ENCODE measurements at regions not wholly inside any gene's neighbourhood (a gene's known extent, or its start where the extent isn't known, plus 50 kb on each side); places are given as distances from the start of the nearest gene placed in this dataset.
"Not testable (repeated sequence)": the region's sequence is repeated elsewhere in the genome, so short reads cannot be mapped to it uniquely, and the experiment has no call there.

DNA sequence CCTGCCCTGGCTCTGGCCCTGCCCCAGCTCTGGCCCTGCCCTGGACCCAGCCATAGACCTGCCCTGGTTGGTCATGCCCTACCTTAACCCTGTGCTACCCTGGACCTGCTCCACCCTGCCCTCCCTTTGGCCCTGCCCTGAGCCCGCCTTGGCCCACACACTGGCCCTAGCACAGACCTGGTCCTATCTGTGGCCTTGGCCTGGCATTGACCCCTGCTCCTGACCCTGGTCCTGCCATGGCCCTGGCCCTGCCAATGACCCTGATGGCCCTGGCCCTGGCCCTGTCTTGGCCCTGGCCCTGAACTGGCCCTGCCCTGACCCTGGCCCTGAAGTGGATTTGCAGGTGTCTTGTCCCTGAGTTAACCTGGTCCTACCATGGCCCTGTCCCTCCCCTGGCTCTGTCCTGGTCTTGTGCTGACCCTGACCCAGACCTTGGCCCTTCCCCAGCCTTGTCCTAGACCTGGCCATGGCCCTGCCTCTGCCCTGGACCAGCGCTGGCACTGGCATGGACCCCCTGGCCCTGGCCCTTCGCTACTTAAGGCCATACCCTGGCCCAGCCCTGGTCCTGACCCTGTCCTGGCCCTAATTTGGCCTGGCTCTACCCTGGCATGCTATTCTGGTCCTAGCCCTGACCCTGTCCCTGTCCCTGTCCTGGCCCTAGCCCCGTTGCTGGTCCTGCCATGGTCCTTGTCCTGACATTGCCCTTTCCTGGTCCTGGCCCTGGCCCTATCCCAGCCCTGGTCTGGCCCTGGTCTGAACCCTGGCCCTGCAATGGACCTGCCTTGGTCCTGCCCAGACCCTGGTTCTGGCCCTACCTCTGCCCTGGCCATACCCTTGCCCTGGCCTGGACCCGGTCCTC lies 253.7 kb downstream of the TP53TG3F start:
- not testable (repeated sequence) for H3K79me2 ChIP-seq (ENCODE audit: control insufficient read depth, low read length)

DNA sequence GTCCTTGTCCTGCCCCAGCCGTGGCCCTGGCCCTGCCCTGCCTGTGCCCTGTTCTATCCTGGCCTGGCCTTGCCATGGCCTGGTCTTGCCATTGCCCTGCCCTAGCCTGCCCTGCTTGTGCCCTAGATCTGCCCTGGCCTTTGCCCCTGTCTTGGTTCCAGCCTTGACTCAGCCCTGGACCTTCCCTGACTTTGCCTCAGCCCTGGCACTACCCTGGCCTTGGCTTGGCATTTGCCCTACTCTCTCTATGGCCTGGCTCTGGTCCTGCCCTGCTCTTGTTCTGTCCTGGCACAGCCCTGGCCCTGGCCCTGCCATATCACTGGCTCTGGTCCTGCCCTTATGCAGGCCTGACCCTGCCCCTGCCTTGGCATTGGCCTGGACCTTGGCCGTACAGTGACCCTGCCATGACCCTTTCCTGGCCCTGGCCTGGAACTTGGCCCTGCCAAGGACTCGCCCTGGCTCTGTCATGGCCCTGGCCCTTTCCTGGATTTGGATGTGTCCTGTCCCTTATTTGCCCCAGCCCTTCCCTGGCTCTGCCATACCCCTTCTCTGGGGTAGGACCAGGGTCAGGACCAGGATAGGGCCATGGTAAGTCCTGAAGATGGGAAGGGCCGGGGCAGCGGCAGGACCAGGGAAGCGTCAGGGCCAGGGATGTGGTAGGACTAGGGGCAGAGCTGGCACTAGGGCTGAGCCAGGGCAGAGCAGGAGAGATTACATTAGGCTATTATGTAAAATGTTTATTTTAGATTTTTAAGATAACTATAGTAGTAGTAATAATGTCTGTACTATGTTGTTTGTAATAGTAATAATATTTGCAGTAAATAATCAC lies 254.5 kb downstream of the TP53TG3F start:
- H3K4me3 ChIP-seq (ENCODE audit: low read length); H3K79me2 ChIP-seq (ENCODE audit: control insufficient read depth, low read length); H4K20me1 ChIP-seq (ENCODE audit: control insufficient read depth, insufficient read depth, low read depth, low read length); H3K36me3 ChIP-seq (ENCODE audit: control insufficient read depth, low read length); H3K9me3 ChIP-seq (ENCODE audit: control insufficient read depth, insufficient read depth, low read length); H3K27ac ChIP-seq (ENCODE audit: low read depth, low read length); H3K4me2 ChIP-seq (ENCODE audit: low read length); H3K27me3 ChIP-seq (ENCODE audit: control insufficient read depth, low read length); H3K4me1 ChIP-seq (ENCODE audit: control insufficient read depth, low read length); H3F3A ChIP-seq (ENCODE audit: control insufficient read depth, insufficient read depth); H3K9me2 ChIP-seq (replicated peaks; ENCODE audit: control insufficient read depth, low read length): not testable (repeated sequence)

More for the DNA sequence above, 253.7 kb downstream of the TP53TG3F start:
- not testable (repeated sequence) for H3K9me2 ChIP-seq (replicated peaks; ENCODE audit: control insufficient read depth, low read length); H3K27me3 ChIP-seq (ENCODE audit: control insufficient read depth, low read length); H3K4me1 ChIP-seq (ENCODE audit: control insufficient read depth, low read length); H3K36me3 ChIP-seq (ENCODE audit: control insufficient read depth, low read length); H3K9me3 ChIP-seq (ENCODE audit: control insufficient read depth, insufficient read depth, low read length); H3K4me3 ChIP-seq (ENCODE audit: low read length); H3F3A ChIP-seq (ENCODE audit: control insufficient read depth, insufficient read depth); H3K4me2 ChIP-seq (ENCODE audit: low read length); H3K27ac ChIP-seq (ENCODE audit: low read depth, low read length); H4K20me1 ChIP-seq (ENCODE audit: control insufficient read depth, insufficient read depth, low read depth, low read length)

DNA sequence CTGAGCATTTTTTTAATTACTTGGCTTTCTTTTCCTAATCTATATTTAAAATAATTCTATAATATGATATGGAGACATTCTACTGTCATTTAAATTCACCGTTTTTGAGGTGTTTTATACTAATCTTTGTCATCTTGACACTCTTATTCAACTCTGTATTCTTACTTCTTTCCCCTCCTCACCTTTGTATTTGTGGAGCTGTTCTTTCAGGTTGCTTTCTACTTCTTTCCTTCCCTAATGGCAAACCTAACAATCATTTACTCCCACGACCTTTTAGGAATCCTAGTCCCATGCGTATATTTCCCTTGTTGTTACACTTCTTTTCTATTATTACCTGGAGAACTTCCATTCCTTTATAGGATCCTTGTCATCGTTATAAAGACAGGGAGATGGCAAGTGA lies 271.8 kb downstream of the TP53TG3F start:
- H3K27ac ChIP-seq (ENCODE audit: low read depth, low read length); H4K20me1 ChIP-seq (ENCODE audit: control insufficient read depth, insufficient read depth, low read depth, low read length); H3K4me3 ChIP-seq (ENCODE audit: low read length); H3K79me2 ChIP-seq (ENCODE audit: control insufficient read depth, low read length); H3K36me3 ChIP-seq (ENCODE audit: control insufficient read depth, low read length); H3F3A ChIP-seq (ENCODE audit: control insufficient read depth, insufficient read depth); H3K9me3 ChIP-seq (ENCODE audit: control insufficient read depth, insufficient read depth, low read length); H3K4me2 ChIP-seq (ENCODE audit: low read length); H3K27me3 ChIP-seq (ENCODE audit: control insufficient read depth, low read length); H3K9me2 ChIP-seq (replicated peaks; ENCODE audit: control insufficient read depth, low read length); H3K4me1 ChIP-seq (ENCODE audit: control insufficient read depth, low read length): not testable (repeated sequence)

DNA sequence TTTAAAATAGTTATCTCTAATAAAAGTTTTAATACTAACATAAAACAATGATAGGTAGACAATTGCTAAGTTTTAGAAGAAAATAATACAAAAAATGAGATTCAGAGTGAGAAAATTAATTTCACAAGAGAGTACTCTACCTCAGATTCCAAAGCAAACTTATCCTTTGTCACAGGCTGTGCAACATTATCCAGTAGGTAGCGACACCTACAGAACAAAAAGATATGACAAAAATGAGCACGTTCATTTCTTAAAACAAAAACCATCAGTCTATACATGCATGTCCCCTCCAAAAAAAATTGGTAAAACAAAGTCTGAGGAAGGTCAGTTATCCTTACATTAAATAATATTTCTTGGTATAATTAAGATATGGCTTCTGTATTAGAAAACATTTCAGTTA lies 275.2 kb downstream of the TP53TG3F start:
- not testable (repeated sequence) for H3K4me1 ChIP-seq (ENCODE audit: control insufficient read depth, low read length); H3K27ac ChIP-seq (ENCODE audit: low read depth, low read length); H3K79me2 ChIP-seq (ENCODE audit: control insufficient read depth, low read length); H3K9me2 ChIP-seq (replicated peaks; ENCODE audit: control insufficient read depth, low read length); H3K9me3 ChIP-seq (ENCODE audit: control insufficient read depth, insufficient read depth, low read length); H3K4me2 ChIP-seq (ENCODE audit: low read length); H3K27me3 ChIP-seq (ENCODE audit: control insufficient read depth, low read length); H4K20me1 ChIP-seq (ENCODE audit: control insufficient read depth, insufficient read depth, low read depth, low read length); H3K36me3 ChIP-seq (ENCODE audit: control insufficient read depth, low read length); H3F3A ChIP-seq (ENCODE audit: control insufficient read depth, insufficient read depth); H3K4me3 ChIP-seq (ENCODE audit: low read length)

- H3F3A ChIP-seq (ENCODE audit: control insufficient read depth, insufficient read depth); H3K4me1 ChIP-seq (ENCODE audit: control insufficient read depth, low read length); H3K9me2 ChIP-seq (replicated peaks; ENCODE audit: control insufficient read depth, low read length); H3K79me2 ChIP-seq (ENCODE audit: control insufficient read depth, low read length); H4K20me1 ChIP-seq (ENCODE audit: control insufficient read depth, insufficient read depth, low read depth, low read length); H3K36me3 ChIP-seq (ENCODE audit: control insufficient read depth, low read length); H3K27ac ChIP-seq (ENCODE audit: low read depth, low read length); H3K4me2 ChIP-seq (ENCODE audit: low read length); H3K4me3 ChIP-seq (ENCODE audit: low read length); H3K27me3 ChIP-seq (ENCODE audit: control insufficient read depth, low read length); H3K9me3 ChIP-seq (ENCODE audit: control insufficient read depth, insufficient read depth, low read length): not testable (repeated sequence)
Observed at GRCh38 chr16:33766869-33767765, 307.7 kb downstream of the TP53TG3F start.

DNA sequence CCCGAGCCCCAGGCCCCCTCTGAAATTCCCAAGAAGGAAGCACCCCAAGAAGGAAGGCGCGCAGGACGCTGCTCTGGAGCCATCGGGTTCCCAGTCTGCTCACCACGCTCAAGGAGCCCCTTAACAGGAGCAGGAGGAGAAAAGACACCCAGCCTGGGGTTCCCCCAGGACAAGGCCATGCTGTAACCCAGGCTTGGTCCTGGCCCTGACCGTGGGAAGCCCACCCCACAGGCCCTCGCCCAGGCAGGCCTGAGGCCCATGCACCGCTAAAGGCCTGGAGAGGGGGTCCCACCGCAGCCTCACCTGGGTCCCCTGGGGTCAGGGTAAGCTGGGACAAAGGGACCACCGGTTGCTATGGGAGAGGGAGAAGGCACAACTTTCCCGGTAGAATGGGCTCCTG lies 309.3 kb downstream of the TP53TG3F start:
- H3K27me3 ChIP-seq (ENCODE audit: control insufficient read depth, low read length); H3K4me3 ChIP-seq (ENCODE audit: low read length); H3K4me1 ChIP-seq (ENCODE audit: control insufficient read depth, low read length); H3K27ac ChIP-seq (ENCODE audit: low read depth, low read length); H3K9me2 ChIP-seq (replicated peaks; ENCODE audit: control insufficient read depth, low read length); H3K4me2 ChIP-seq (ENCODE audit: low read length); H3K9me3 ChIP-seq (ENCODE audit: control insufficient read depth, insufficient read depth, low read length); H4K20me1 ChIP-seq (ENCODE audit: control insufficient read depth, insufficient read depth, low read depth, low read length); H3K79me2 ChIP-seq (ENCODE audit: control insufficient read depth, low read length); H3K36me3 ChIP-seq (ENCODE audit: control insufficient read depth, low read length); H3F3A ChIP-seq (ENCODE audit: control insufficient read depth, insufficient read depth): not testable (repeated sequence)

DNA sequence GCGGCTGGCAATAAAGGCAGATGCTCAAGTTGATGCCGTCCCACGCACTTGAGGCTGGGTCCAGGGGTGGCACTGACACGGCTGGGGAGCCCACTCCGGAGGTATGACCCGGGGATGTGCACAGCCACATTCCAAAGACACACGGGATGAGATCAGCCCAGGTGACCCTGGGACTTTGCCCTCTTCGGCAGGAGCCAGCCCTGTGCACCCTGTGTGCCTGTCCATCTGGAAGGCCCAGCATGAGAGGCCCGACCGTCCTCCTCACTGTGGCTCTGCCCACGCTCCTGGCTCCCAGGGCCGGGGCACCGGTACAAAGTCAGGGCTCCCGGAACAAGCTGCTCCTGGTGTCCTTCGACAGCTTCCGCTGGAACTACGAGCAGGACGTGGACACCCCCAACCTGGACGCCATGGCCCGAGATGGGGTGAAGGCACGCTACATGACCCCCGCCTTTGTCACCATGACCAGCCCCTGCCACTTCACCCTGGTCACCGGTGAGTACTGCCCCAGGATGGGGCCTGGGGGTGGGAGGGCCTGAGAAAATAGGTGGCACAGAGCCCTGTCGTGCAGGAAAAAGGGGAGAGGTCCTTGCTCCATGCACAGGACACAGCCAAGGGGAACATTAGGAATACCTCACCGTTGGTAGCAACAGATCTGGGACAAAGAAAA lies 309.9 kb downstream of the TP53TG3F start:
- H4K20me1 ChIP-seq (ENCODE audit: control insufficient read depth, insufficient read depth, low read depth, low read length); H3K9me3 ChIP-seq (ENCODE audit: control insufficient read depth, insufficient read depth, low read length); H3F3A ChIP-seq (ENCODE audit: control insufficient read depth, insufficient read depth); H3K4me2 ChIP-seq (ENCODE audit: low read length); H3K79me2 ChIP-seq (ENCODE audit: control insufficient read depth, low read length); H3K36me3 ChIP-seq (ENCODE audit: control insufficient read depth, low read length); H3K27me3 ChIP-seq (ENCODE audit: control insufficient read depth, low read length); H3K4me1 ChIP-seq (ENCODE audit: control insufficient read depth, low read length); H3K9me2 ChIP-seq (replicated peaks; ENCODE audit: control insufficient read depth, low read length); H3K27ac ChIP-seq (ENCODE audit: low read depth, low read length); H3K4me3 ChIP-seq (ENCODE audit: low read length): not testable (repeated sequence)
